ENCODE measurements at regions not wholly inside any gene's neighbourhood (a gene's known extent, or its start where the extent isn't known, plus 50 kb on each side); places are given as distances from the start of the nearest gene placed in this dataset.
"Not testable (repeated sequence)": the region's sequence is repeated elsewhere in the genome, so short reads cannot be mapped to it uniquely, and the experiment has no call there.

GRCh38 chr1:30654188-30654587 is 69.2 kb downstream of the MATN1 start:
- no peak overlapping the region for H3K9ac ChIP-seq (ENCODE audit: insufficient read depth in 1 of 2, low read length in 2 of 2)
- no peak overlapping the region for H3K27ac ChIP-seq (ENCODE audit: low read depth in 1 of 2, low read length in 1 of 2)
- H3K4me3 ChIP-seq = no peak overlapping the region
- WGBS, 2 donors = 81 to 93% methylated on average over 5 of the region's 5 CpGs
- DNase-seq = no peak
- H3K9me3 ChIP-seq (ENCODE audit: control insufficient read depth in 4 of 4, insufficient read depth in 3 of 4, low read length in 3 of 4) = peaks cover 0 to 2% (median 0%) of the 10 kb centered on the region in 4 donors
- TF ChIP-seq, protein P1, sequence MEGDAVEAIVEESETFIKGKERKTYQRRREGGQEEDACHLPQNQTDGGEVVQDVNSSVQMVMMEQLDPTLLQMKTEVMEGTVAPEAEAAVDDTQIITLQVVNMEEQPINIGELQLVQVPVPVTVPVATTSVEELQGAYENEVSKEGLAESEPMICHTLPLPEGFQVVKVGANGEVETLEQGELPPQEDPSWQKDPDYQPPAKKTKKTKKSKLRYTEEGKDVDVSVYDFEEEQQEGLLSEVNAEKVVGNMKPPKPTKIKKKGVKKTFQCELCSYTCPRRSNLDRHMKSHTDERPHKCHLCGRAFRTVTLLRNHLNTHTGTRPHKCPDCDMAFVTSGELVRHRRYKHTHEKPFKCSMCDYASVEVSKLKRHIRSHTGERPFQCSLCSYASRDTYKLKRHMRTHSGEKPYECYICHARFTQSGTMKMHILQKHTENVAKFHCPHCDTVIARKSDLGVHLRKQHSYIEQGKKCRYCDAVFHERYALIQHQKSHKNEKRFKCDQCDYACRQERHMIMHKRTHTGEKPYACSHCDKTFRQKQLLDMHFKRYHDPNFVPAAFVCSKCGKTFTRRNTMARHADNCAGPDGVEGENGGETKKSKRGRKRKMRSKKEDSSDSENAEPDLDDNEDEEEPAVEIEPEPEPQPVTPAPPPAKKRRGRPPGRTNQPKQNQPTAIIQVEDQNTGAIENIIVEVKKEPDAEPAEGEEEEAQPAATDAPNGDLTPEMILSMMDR (IDR thresholded peaks at IDR 0.05; ENCODE audit: control extremely low read depth, extremely low read depth) = no peak
- H3K36me3 ChIP-seq (ENCODE audit: control insufficient read depth in 4 of 4, insufficient read depth in 4 of 4, low read length in 4 of 4) = no peaks in the 10 kb centered on the region
- ATAC-seq (ENCODE audit: insufficient read depth, low FRiP score) = no peak
- no peaks in the 10 kb centered on the region for H3K4me1 ChIP-seq (ENCODE audit: control insufficient read depth in 5 of 5, insufficient read depth in 5 of 5, low read length in 5 of 5)
- no peaks in the 10 kb centered on the region for H3K27me3 ChIP-seq (ENCODE audit: control insufficient read depth in 3 of 3, insufficient read depth in 3 of 3, low read length in 2 of 3)

GRCh38 chr1:30652152-30652841 is 71.1 kb downstream of the MATN1 start:
- peaks cover 0 to 2% (median 0%) of the 10 kb centered on the region in 4 donors for H3K9me3 ChIP-seq (ENCODE audit: control insufficient read depth in 4 of 4, insufficient read depth in 3 of 4, low read length in 3 of 4)
- no peaks in the 10 kb centered on the region for H3K27me3 ChIP-seq (ENCODE audit: control insufficient read depth in 3 of 3, insufficient read depth in 3 of 3, low read length in 2 of 3)
- ATAC-seq (ENCODE audit: insufficient read depth, low FRiP score) (no peak), DNase-seq (no peak)
- TF ChIP-seq, protein P1 (IDR thresholded peaks at IDR 0.05; ENCODE audit: control extremely low read depth, extremely low read depth) = no peak
- H3K4me1 ChIP-seq (ENCODE audit: control insufficient read depth in 5 of 5, insufficient read depth in 5 of 5, low read length in 5 of 5) = no peaks in the 10 kb centered on the region
- no peak overlapping the region for H3K9ac ChIP-seq (ENCODE audit: insufficient read depth in 1 of 2, low read length in 2 of 2)
- WGBS, 2 donors = 52 to 71% methylated on average over 4 of the region's 4 CpGs
- H3K27ac ChIP-seq (ENCODE audit: low read depth in 1 of 2, low read length in 1 of 2) = no peak overlapping the region
- no peak overlapping the region for H3K4me3 ChIP-seq
- no peaks in the 10 kb centered on the region for H3K36me3 ChIP-seq (ENCODE audit: control insufficient read depth in 4 of 4, insufficient read depth in 4 of 4, low read length in 4 of 4)

DNA sequence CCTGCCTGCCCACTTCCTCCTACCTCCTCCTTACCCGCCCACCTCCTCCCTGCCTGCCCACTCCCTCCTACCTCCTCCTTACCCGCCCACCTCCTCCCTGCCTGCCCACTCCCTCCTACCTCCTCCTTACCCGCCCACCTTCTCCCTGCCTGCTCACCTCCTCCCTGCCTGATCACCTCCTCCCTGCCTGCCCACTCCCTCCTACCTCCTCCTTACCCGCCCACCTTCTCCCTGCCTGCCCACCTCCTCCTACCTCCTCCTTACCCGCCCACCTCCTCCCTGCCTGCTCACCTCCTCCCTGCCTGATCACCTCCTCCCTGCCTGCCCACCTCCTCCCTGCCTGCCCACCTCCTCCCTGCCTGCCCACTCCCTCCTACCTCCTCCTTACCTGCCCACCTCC is 72.0 kb downstream of the MATN1 start:
- H3K4me3 ChIP-seq; H3K9ac ChIP-seq (ENCODE audit: insufficient read depth in 1 of 2, low read length in 2 of 2); H3K9me3 ChIP-seq (ENCODE audit: control insufficient read depth in 4 of 4, insufficient read depth in 3 of 4, low read length in 3 of 4); H3K27ac ChIP-seq (ENCODE audit: low read depth in 1 of 2, low read length in 1 of 2); H3K36me3 ChIP-seq (ENCODE audit: control insufficient read depth in 4 of 4, insufficient read depth in 4 of 4, low read length in 4 of 4); DNase-seq; H3K27me3 ChIP-seq (ENCODE audit: control insufficient read depth in 3 of 3, insufficient read depth in 3 of 3, low read length in 2 of 3); H3K4me1 ChIP-seq (ENCODE audit: control insufficient read depth in 5 of 5, insufficient read depth in 5 of 5, low read length in 5 of 5); ATAC-seq (ENCODE audit: insufficient read depth, low FRiP score): not testable (repeated sequence)
- WGBS, 2 donors = 56 to 63% methylated on average over 5 of the region's 5 CpGs

- WGBS, 2 donors = 66 to 75% methylated on average over 7 of the region's 7 CpGs
Observed at GRCh38 chr1:30650968-30651320, 72.4 kb downstream of the MATN1 start.

More at GRCh38 chr1:30650968-30651320, 72.4 kb downstream of the MATN1 start:
- no peaks in the 10 kb centered on the region for H3K36me3 ChIP-seq (ENCODE audit: control insufficient read depth in 4 of 4, insufficient read depth in 4 of 4, low read length in 4 of 4)
- H3K27ac ChIP-seq (ENCODE audit: low read depth in 1 of 2, low read length in 1 of 2) = no peak overlapping the region
- no peak for ATAC-seq (ENCODE audit: insufficient read depth, low FRiP score)
- TF ChIP-seq, protein P1 (IDR thresholded peaks at IDR 0.05; ENCODE audit: control extremely low read depth, extremely low read depth) = no peak
- no peaks in the 10 kb centered on the region for H3K4me1 ChIP-seq (ENCODE audit: control insufficient read depth in 5 of 5, insufficient read depth in 5 of 5, low read length in 5 of 5)
- H3K27me3 ChIP-seq (ENCODE audit: control insufficient read depth in 3 of 3, insufficient read depth in 3 of 3, low read length in 2 of 3) = no peaks in the 10 kb centered on the region
- no peak overlapping the region for H3K9ac ChIP-seq (ENCODE audit: insufficient read depth in 1 of 2, low read length in 2 of 2)
- DNase-seq = no peak
- H3K4me3 ChIP-seq = no peak overlapping the region
- H3K9me3 ChIP-seq (ENCODE audit: control insufficient read depth in 4 of 4, insufficient read depth in 3 of 4, low read length in 3 of 4) = peaks cover 0 to 2% (median 0%) of the 10 kb centered on the region in 4 donors
